HG03139 (cell line): ENCODE measurements at regions not wholly inside any gene's neighbourhood (a gene's known extent, or its start where the extent isn't known, plus 50 kb on each side); places are given as distances from the start of the nearest gene placed in this dataset.

Experiments used
- ATAC-seq: cut with Tn5 transposase; IDR thresholded peaks from one replicate; pipeline ENCODE4 v1.9.1; 2021; ENCODE audit not compliant: unreplicated experiment

DNA sequence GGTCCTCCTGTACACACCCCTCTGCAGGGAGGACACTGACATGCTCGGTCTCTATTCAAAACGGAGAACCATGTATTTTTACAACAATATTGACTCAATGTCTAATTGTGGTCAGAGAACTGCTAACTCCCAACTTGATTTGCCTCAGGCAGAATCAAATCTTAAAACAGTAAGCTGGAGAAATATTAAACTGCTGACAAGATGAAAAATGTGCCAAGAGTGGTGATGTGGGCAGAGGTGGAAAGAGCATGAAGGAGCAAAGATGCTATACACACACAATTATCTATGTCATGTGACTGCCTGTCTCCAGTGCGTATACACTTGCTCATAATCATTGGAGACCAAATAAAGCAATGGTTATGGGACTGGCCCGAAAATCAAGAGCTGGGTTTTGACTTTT lies 556.1 kb upstream of the ZNF608 start:
- no peak for ATAC-seq

GRCh38 chr5:125306741-125307140 lies 560.3 kb upstream of the ZNF608 start:
- ATAC-seq: no peak

- ATAC-seq: no peak
Observed at GRCh38 chr5:125310749-125311148, 564.3 kb upstream of the ZNF608 start.

DNA sequence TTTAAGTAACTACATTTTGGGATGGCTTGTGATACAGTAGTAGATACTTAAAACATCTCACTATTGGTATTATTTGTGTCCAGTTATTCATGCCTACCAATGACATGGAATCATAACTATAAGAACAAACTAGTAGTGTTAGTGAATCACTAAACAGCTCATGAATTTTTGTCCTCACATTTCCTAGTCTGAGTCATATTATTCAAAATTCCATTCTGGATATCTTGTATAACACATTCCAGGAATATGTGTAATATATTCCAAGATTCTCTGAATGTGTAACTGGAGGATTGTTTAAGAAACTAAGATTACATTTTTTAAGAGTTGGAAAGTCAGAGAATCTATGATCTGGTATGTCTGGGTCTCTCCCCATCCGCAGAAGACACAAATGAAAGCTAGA lies 565.3 kb upstream of the ZNF608 start:
- ATAC-seq: no peak

DNA sequence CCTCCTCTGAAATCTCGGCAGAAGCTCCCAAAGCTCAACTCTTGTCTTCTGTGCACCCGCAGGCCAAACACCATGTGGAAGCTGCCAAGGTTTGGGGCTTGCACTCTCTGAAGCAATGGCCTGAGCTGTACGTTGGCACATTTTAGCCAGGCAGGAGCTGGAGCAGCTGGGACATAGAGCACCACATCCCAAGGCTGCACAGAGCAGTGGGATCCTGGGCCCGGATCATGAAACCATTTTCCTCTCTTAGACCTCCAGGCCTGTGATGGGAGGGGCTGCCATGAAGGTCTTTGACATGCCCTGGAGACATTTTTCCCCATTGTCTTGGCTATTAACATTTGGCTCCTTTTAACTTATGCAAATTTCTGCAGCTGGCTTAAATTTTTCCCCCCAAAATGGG lies 567.1 kb upstream of the ZNF608 start:
- ATAC-seq: no peak

- ATAC-seq: no peak
Observed at GRCh38 chr5:125315306-125315705, 568.9 kb upstream of the ZNF608 start.

DNA sequence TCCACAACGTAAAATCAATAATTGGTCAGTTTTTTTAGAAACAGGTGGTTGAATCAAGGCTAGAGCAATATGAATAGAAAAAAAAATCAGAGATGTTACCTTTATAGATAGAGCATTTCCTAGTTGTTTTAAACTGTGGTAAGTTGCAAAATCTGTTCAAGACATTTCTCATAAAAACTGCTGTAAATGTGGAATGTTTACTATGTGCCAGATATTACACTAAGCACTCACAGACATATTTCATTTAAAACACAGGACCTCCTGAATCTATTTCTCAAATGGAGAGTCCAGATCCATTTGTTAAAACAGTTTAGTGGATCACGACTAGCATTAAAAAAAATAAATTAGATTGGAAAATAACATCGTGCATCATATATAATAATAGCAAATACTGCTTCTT lies 570.0 kb upstream of the ZNF608 start:
- no peak for ATAC-seq

DNA sequence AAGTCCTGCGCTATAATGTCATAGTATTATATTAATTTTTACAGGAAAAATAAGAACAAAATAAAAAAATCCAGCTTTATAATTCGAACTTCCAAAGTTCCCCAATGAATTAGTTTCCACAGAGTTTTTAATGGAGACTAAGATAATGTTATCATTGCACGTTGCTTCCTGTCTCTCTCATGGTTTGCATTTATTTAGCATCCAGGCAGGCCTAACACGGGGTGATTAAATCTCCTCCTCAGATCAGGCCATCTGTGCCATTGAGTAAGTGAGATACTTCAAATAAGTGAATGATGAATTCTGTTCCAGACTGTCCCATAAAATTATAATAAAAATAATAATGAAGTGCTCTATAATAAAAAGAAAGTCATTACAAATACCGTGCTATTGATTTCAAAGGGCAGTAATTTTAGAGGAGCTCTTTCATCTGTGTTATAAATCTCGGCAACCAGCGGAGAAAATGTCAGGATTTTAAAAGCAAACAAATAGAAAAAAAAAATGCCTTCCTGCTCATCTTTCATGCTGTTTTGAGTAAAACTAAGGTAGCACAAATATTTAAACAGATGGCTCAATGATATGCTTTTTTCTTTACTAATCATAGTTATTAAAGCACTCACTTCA lies 570.6 kb upstream of the ZNF608 start:
- ATAC-seq: no peak

- no peak for ATAC-seq
Observed at GRCh38 chr5:125317536-125317995, 571.1 kb upstream of the ZNF608 start.

DNA sequence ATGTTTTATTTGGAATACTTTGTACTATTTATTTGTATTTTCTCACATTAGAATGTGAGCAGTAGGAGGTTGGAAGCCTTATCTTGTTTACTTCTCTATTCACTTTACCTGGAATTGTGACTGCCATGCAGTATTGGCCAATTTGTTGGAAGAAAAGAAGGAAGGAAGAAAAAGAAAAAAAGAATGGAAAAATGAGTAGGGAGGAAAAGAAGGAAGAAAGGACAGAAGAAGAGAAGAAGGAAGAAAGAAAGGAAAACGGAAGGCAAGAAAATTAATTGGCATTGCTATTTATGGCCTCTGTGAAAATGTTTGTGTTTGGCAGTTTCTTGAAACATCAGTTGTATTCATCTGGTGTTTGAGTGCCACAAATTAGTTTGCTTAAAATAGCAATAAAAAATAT lies 575.2 kb upstream of the ZNF608 start:
- ATAC-seq: no peak

- ATAC-seq: no peak
Observed at GRCh38 chr5:125323613-125324012, 577.2 kb upstream of the ZNF608 start.

GRCh38 chr5:125325488-125326149 lies 579.2 kb upstream of the ZNF608 start:
- no peak for ATAC-seq

GRCh38 chr5:125326150-125326510 lies 579.7 kb upstream of the ZNF608 start:
- no peak for ATAC-seq

DNA sequence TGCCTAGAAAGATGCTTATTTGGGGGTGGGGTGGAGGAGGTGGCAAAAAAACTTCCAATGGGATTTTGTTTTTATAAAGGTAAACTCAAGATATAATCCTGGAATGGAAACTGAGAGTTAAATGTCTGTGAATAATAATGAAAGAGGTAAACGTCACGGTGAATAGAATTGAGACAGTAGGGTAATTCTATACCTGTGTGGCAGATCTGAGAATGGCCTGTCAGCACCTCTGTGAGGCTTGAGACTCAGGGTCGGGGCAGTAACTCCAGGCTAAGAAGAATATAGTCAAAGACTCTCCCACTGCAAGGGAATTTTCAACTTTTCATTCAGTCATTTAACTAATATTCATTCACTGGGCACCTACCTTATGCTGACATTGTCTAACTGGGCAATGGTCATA lies 581.2 kb upstream of the ZNF608 start:
- no peak for ATAC-seq

GRCh38 chr5:125331987-125332598 lies 585.7 kb upstream of the ZNF608 start:
- no peak for ATAC-seq

DNA sequence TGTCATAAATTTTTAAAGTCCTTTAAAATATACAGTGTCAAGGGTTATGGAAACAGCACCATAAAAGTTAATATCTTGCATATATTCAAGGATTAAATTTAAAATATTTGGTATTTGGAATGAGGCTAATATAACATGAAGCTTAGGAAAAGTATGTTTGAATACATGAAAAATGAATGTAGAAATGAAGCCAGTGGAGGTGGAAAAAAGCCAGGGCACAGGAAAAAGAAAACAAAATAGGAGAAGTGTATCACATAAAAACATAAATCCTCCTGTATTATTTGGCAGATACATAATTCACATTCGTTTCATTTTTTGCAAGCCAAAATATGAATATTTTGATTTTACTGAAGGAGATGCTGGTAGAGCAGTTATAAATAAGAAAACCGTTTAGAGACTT lies 587.0 kb upstream of the ZNF608 start:
- ATAC-seq: no peak

DNA sequence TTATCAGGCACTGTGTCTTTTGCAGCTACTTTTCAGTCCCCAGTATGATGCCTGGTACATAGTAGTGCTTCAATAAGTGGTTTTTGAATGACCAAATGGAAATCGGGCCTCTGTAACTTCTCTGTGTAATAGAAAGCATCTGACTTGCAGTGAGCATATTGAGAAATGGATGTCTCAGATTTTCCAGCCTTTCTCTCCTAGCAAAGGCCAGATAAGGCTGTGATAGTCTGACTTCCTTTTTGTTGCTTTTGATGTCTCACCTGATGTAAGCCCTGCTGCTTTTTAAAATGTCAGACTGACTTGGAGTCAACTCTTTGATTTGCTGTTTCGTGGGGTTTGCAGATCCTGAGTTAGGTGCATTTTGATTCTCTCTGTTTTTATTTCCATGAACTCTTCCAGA lies 590.0 kb upstream of the ZNF608 start:
- no peak for ATAC-seq

- ATAC-seq: no peak
Observed at GRCh38 chr5:125337294-125337693, 590.9 kb upstream of the ZNF608 start.

DNA sequence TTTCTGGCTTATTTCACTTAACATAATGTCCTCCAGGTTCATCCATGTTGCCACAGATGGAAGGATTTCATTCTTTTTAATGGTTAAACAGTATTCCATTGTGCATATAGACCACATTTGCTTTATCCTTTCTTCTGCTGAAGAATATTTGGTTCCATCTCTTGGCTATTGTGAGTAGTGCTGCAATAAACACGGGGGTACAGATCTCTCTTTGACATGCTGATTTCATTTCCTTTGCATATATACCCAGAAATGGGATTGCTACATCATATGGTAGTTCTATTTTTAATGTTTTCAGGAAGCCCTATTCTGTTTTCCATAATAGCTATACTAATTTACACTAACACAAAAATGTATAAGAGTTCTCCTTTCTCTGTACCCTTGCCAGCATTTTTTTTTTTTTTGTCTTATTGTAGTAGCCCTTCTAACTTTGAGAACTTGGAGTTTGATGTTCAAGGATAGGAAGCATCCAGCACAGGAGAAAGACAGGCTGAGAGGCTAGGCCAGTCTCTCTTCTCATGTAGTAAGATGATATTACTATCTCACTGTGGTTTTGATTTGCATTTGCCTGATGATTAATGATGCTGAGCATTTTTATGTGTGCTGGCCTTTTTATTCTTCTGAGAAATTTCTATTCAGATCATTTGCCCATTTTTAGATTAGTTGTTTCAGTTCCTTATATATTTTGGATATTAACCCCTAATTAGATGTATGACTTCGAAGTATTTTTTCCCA lies 592.2 kb upstream of the ZNF608 start:
- ATAC-seq: no peak

- no peak for ATAC-seq
Observed at GRCh38 chr5:125341436-125341835, 595.0 kb upstream of the ZNF608 start.

DNA sequence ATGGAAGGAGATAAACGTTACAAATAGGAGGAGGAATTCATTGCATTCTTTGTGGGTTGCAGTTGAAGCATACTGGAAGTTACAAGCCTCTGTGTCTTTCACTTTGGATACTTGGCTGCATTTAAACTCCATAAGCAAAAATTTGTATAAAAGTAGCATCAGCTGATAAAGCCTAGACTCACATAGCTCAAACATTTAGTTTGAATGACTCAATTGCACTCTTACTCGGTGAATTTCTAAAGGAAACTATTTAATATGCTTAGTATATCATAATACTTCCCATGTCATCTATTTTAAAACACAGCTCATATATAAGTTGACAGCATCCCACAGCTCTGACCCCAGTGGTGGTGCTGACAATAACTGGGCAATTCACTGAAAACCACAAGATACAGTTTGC lies 596.6 kb upstream of the ZNF608 start:
- no peak for ATAC-seq

DNA sequence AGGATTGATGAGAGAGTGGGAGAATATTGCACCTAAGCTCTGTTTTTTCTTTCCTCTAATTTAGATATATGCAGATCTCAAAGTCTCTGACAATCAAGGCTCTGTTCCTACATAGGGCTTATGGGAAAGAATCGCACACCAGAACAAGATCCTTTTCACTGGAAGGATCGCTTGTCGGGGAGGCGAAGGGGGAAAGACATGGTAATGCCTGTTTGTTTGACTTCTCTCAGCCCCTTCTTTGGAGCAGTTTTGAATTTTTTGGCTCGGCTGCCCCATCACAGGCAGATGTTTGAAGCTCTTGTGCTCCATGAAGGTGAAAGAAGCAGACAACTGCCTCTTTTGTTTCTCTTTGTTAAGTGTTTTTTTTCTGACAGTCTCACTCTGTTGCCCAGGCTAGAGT lies 599.9 kb upstream of the ZNF608 start:
- ATAC-seq: no peak
